Kidney (tissue), 13 donors: ENCODE measurements at regions not wholly inside any gene's neighbourhood (a gene's known extent, or its start where the extent isn't known, plus 50 kb on each side); places are given as distances from the start of the nearest gene placed in this dataset.

Experiments used
- DNase-seq, 5 donors: peaks; one replicate each; pipeline ENCODE4 v3.0.0-alpha.2; 2013 to 2020
- FAIRE-seq: peaks from 2 replicates; lab custom pipeline; 2012; peaks lifted over from hg19 to GRCh38; lab: Jason Lieb, UNC
- H3K27ac ChIP-seq, 2 donors: one replicate each; pipeline ENCODE4 v1.7.0; 2013; ENCODE audit warnings: low read depth in 2 of 2, low read length in 2 of 2, inconsistent platforms in 1 of 2
- H3K27me3 ChIP-seq: one replicate; pipeline ENCODE4 v1.7.1; 2013; ENCODE audit warnings: low read length, inconsistent platforms; ENCODE audit not compliant: control insufficient read depth, insufficient read depth
- H3K36me3 ChIP-seq, 3 donors: one replicate each; pipeline versions ENCODE4 v1.7.0 to v1.7.1; 2013; ENCODE audit warnings: low read length in 3 of 3, control low read depth in 1 of 3, inconsistent platforms in 1 of 3; ENCODE audit not compliant: insufficient read depth in 3 of 3, control insufficient read depth in 2 of 3
- H3K4me1 ChIP-seq, 3 donors: one replicate each; pipeline versions ENCODE4 v1.7.0 to v1.7.1; 2013; ENCODE audit warnings: low read length in 3 of 3, inconsistent platforms in 1 of 3, low read depth in 1 of 3; ENCODE audit not compliant: control insufficient read depth in 2 of 3, insufficient read depth in 2 of 3
- H3K4me3 ChIP-seq, 3 donors: one replicate each; pipeline versions ENCODE4 v1.7.0 to v1.8.1; 2013; ENCODE audit warnings: low read length in 3 of 3, control low read depth in 1 of 3, inconsistent platforms in 1 of 3
- H3K9ac ChIP-seq, 3 donors: one replicate each; pipeline versions ENCODE4 v1.7.0 to v1.7.1; 2013; ENCODE audit warnings: low read length in 3 of 3, control low read depth in 1 of 3, inconsistent platforms in 1 of 3
- H3K9me3 ChIP-seq, 3 donors: one replicate each; pipeline versions ENCODE4 v1.7.0 to v1.7.1; 2013; ENCODE audit warnings: low read length in 3 of 3, control low read depth in 1 of 3, inconsistent platforms in 1 of 3; ENCODE audit not compliant: control insufficient read depth in 2 of 3, insufficient read depth in 1 of 3
- CTCF ChIP-seq: IDR thresholded peaks from 3 replicates; pipeline ENCODE4 v1.5.1; 2012; ENCODE audit warnings: mild to moderate bottlenecking, moderate library complexity, borderline replicate concordance; ENCODE audit not compliant: insufficient read depth; ENCODE audit errors: extremely low read depth
- intact Hi-C: fragments of 100-400 bp; cut with DNase I; formaldehyde crosslinking; loops from one replicate; pipeline ENCODE4 v1.11.1; 2022
- donor health status: control.
- donor health status: control.
- donor health status: control.
- donor health status: control.
- donor health status: control.
- donor health status: DM: yes; HTN: yes; CAD: no.
- donor health status: Normal renal cell carcinoma (clear cell type).

- DNase-seq (no peak), FAIRE-seq (no peak)
- no peaks in the 10 kb centered on the region for H3K27me3 ChIP-seq
- H3K4me3 ChIP-seq, result no peak overlapping the region
- H3K27ac ChIP-seq, result no peak overlapping the region
- no peaks in the 10 kb centered on the region for H3K9me3 ChIP-seq
- TF ChIP-seq CTCF, result no peak
- no peak overlapping the region for H3K9ac ChIP-seq
- intact Hi-C loops, result no loop called here
- peaks cover 0 to 5% (median 3%) of the 10 kb centered on the region in 3 donors for H3K4me1 ChIP-seq
- no peaks in the 10 kb centered on the region for H3K36me3 ChIP-seq
These were observed 303.8 kb upstream of the WWC1 start for GRCh38 chr5:167987490-167988280.

GRCh38 chr5:167992868-167993267 is 298.6 kb upstream of the WWC1 start:
- Histone ChIP-seq H3K36me3 (no peaks in the 10 kb centered on the region), H3K27me3 (no peaks in the 10 kb centered on the region), H3K9ac (no peak overlapping the region), H3K4me1 (no peaks in the 10 kb centered on the region), H3K9me3 (no peaks in the 10 kb centered on the region), H3K27ac (no peak overlapping the region), H3K4me3 (no peak overlapping the region)
- no peak for TF ChIP-seq CTCF
- FAIRE-seq (no peak), DNase-seq (no peak)
- intact Hi-C loops, result no loop called here

GRCh38 chr5:167993771-167994170 is 297.7 kb upstream of the WWC1 start:
- intact Hi-C loops, result no loop called here
- no peak for FAIRE-seq
- no peak for DNase-seq
- Histone ChIP-seq H3K4me1 (no peaks in the 10 kb centered on the region), H3K4me3 (no peak overlapping the region), H3K27me3 (no peaks in the 10 kb centered on the region), H3K9ac (no peak overlapping the region), H3K27ac (no peak overlapping the region), H3K9me3 (no peaks in the 10 kb centered on the region), H3K36me3 (no peaks in the 10 kb centered on the region)
- TF ChIP-seq CTCF, result no peak
